ENCODE measurements at regions not wholly inside any gene's neighbourhood (a gene's known extent, or its start where the extent isn't known, plus 50 kb on each side); places are given as distances from the start of the nearest gene placed in this dataset.

DNA sequence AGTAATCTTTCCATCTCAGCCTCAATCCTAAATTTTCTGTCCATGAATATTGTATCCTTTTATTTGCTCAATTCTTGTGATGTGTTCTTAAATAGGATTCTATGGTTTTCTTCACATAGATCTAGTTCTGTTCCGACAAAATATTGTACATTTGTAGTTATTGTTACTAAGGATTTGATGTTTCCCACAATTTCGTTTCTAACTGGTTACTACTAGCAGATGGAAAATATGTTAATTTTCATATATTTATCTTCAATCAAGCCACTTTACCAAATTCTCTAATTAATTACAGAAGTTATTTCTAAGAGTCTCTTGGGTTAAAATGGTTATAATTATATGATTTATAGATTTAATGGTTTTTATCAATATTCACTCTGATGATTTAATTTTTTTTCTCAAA is 60.3 kb downstream of the SEC61B start:
- no peak for DNase-seq (ENCODE audit: low read depth)
- no peak overlapping the region for H3K4me3 ChIP-seq (ENCODE audit: low read depth, low read length)
- TF ChIP-seq, protein P1, sequence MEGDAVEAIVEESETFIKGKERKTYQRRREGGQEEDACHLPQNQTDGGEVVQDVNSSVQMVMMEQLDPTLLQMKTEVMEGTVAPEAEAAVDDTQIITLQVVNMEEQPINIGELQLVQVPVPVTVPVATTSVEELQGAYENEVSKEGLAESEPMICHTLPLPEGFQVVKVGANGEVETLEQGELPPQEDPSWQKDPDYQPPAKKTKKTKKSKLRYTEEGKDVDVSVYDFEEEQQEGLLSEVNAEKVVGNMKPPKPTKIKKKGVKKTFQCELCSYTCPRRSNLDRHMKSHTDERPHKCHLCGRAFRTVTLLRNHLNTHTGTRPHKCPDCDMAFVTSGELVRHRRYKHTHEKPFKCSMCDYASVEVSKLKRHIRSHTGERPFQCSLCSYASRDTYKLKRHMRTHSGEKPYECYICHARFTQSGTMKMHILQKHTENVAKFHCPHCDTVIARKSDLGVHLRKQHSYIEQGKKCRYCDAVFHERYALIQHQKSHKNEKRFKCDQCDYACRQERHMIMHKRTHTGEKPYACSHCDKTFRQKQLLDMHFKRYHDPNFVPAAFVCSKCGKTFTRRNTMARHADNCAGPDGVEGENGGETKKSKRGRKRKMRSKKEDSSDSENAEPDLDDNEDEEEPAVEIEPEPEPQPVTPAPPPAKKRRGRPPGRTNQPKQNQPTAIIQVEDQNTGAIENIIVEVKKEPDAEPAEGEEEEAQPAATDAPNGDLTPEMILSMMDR (IDR thresholded peaks at IDR 0.05; ENCODE audit: control insufficient read depth, extremely low read depth, insufficient read depth), result no peak

DNA sequence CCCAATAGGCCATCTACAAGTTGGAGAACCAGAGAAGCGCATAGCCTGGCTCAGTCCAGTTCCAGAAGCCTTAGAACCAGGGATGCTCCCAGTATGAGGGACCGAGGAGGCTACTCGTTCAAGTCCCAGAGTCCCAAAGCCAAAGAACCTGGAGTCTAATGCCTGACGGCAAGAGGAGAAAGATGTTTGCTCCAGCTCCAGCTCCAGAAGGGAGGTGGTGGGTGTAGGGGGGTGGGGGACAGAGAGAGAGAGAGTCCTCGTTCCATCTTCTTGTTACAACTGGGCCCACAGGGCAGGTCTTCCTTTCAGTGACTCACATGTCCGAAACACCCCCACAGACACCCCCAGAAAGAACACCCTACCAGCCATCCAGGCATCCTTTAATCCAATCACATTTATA is 63.9 kb downstream of the SEC61B start:
- no peak overlapping the region for H3K4me3 ChIP-seq (ENCODE audit: low read depth, low read length)
- TF ChIP-seq, protein P1 (IDR thresholded peaks at IDR 0.05; ENCODE audit: control insufficient read depth, extremely low read depth, insufficient read depth), result no peak
- no peak for DNase-seq (ENCODE audit: low read depth)

DNA sequence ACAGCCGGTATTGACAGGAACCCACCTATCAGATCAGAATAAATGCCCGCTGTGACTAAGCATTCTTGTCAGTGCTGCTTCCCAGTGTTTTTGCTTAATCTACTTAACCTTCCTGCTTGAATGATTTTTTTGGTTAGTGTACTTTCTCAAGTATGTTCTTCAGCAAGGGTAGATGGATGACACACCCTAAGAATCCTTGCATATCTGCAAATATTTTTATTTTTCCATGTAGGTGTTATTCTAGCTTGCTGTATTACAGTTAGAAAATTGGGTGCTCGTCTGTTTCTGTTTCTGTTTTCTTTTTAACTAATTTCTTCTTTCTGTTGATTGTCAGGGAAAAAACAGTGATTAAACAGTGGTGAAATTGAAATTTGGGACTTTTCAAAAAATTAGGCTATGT is 64.5 kb downstream of the SEC61B start:
- no peak for DNase-seq (ENCODE audit: low read depth)
- no peak overlapping the region for H3K4me3 ChIP-seq (ENCODE audit: low read depth, low read length)
- TF ChIP-seq, protein P1 (IDR thresholded peaks at IDR 0.05; ENCODE audit: control insufficient read depth, extremely low read depth, insufficient read depth), result no peak

DNA sequence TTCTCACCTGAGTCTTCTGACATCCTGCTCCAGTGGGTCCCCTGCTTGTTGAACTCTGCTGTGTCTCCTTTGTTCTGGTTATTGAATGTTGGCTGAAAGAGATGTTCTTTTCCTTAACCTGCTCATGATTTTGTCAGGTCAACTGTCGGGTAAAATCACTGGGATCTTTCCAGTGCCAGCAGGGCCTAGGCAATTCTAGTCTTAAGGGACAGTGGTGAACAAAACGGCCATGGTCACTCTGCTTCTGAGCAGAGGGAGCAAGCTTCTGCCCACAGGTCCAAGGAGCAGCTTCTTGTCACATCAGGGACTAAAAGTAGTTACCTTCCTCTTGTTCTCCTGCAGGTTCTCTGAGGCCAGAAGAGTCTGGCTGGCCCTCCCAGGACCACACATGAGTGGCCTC is 65.6 kb downstream of the SEC61B start:
- no peak overlapping the region for H3K4me3 ChIP-seq (ENCODE audit: low read depth, low read length)
- TF ChIP-seq, protein P1 (IDR thresholded peaks at IDR 0.05; ENCODE audit: control insufficient read depth, extremely low read depth, insufficient read depth), result no peak
- DNase-seq (ENCODE audit: low read depth), result no peak

DNA sequence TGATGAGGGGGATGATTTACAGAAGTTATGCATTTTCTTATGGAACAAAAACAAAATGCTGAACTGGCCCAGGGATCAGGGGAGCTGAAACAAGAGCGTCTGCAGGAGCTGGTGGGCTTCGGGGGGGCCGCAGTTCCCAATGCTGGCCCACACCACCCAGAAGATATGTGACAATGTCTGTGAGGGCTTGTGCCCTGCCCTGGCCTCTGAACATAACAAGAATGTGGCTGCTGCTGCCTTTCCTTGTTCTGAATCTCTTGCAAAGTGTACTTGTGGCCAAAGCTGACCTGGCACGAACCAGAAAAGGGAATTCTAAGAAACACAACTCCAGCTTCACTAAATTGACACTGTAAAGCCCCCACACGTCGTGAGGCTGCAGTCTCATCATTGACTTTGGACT is 66.7 kb downstream of the SEC61B start:
- no peak for DNase-seq (ENCODE audit: low read depth)
- TF ChIP-seq, protein P1 (IDR thresholded peaks at IDR 0.05; ENCODE audit: control insufficient read depth, extremely low read depth, insufficient read depth), result no peak
- H3K4me3 ChIP-seq (ENCODE audit: low read depth, low read length), result no peak overlapping the region

DNA sequence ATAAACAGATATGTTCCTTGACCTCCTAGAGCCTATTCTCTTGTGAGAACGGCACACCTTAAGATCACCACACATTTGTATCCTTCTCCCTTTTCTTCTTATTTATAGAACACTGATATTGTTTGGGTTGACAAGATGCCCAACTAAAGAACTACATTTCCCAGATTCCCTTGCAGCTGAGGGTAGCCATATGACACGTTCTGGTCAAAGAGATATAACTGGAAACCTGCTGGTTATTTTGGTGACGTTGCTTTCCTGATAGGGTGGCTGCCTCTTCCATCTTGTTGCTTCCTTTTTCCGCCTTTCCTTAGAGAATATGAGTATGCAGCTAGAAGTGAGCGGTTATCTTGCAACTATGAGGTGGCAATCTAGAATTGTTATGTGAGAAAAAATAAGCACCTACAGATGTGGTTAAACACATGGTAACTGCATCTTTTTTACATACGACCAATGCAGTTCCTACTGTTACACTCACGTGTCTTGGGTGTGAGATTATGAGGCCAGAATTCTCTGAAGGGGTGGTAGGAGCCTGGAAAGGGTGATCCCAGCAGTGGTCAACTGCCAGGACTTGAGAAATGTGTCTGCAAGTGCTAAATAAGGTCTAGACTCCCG is 72.9 kb downstream of the SEC61B start:
- H3K4me3 ChIP-seq (ENCODE audit: low read depth, low read length), result no peak overlapping the region
- TF ChIP-seq, protein P1 (IDR thresholded peaks at IDR 0.05; ENCODE audit: control insufficient read depth, extremely low read depth, insufficient read depth), result no peak
- no peak for DNase-seq (ENCODE audit: low read depth)

DNA sequence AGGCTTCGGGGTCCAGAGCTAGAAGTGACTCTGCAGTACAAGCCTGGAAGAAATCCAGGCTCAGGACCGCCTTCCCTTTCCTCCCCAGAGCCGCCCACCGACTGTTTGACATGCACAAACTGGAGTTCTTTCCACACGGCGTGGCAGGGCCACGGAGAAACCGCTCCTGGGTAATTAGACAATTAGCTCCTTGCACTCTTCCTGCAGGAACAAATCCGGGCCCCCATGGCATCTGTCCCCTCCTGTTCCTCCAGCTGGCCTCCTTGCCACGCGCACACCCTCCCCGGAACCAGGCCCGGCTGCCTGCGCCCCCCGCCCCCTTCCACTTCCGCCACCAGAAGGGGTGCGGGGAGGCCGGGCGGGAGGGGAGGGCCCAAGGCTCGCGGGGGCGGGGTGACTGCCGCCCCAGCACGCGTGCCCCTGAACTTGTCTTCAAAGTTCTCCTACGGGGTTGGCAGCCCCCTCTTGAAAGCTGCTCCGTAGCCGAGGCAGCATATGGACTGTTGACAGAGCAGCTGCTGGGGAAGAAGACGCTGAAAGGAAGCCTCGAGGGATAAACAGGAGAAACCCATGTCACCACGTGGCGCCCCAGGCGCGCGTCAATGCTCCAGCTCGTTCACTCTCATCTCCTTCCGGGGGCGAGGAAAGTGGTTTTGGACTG is 74.3 kb downstream of the SEC61B start:
- TF ChIP-seq, protein P1 (IDR thresholded peaks at IDR 0.05; ENCODE audit: control insufficient read depth, extremely low read depth, insufficient read depth), result no peak
- no peak overlapping the region for H3K4me3 ChIP-seq (ENCODE audit: low read depth, low read length)

More for the DNA sequence above, 74.3 kb downstream of the SEC61B start:
- DNase-seq (ENCODE audit: low read depth), result no peak
